Prostate gland (tissue), 2 donors: ENCODE measurements at regions not wholly inside any gene's neighbourhood (a gene's known extent, or its start where the extent isn't known, plus 50 kb on each side); places are given as distances from the start of the nearest gene placed in this dataset.

Source experiments
- POLR2A ChIP-seq: fragments of 450-650 bp; IDR thresholded peaks from one replicate; pipeline ENCODE4 v1.6.1; 2016; ENCODE audit warnings: antibody characterized with exemption, mild to moderate bottlenecking
- TF ChIP-seq, protein P1 (sequence below), 4 experiments: fragments of 200-600 bp in 2 of 4; fragments of 450-650 bp in 2 of 4; sonication (generic) in 2 of 4; IDR thresholded peaks; 1 replicate in 3 of 4; 2 replicates in 1 of 4; pipeline ENCODE4 v1.5.1; 2016 to 2019; ENCODE audit warnings: antibody characterized with exemption in 4 of 4, mild to moderate bottlenecking in 2 of 4, moderate library complexity in 2 of 4

DNA sequence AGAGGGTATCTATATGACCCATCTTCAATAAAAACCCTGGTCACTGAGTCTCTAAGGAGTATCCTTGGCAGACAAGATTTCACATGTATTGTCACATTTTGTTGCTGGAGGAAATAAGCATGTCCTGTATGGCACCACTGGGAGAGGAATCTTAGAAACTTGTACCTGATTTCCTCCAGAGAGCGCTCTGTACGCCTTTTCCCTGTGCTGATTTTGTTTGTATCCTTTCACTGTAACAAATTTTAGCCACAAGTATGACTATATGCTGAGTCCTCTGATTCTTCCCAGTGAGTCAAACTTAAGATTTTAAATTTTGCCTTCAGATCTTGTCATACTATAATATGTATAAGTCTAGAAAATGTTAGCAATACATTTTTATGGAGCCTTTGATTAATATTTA, 102.8 kb downstream of the ITIH6 start:
- TF ChIP-seq, protein P1, sequence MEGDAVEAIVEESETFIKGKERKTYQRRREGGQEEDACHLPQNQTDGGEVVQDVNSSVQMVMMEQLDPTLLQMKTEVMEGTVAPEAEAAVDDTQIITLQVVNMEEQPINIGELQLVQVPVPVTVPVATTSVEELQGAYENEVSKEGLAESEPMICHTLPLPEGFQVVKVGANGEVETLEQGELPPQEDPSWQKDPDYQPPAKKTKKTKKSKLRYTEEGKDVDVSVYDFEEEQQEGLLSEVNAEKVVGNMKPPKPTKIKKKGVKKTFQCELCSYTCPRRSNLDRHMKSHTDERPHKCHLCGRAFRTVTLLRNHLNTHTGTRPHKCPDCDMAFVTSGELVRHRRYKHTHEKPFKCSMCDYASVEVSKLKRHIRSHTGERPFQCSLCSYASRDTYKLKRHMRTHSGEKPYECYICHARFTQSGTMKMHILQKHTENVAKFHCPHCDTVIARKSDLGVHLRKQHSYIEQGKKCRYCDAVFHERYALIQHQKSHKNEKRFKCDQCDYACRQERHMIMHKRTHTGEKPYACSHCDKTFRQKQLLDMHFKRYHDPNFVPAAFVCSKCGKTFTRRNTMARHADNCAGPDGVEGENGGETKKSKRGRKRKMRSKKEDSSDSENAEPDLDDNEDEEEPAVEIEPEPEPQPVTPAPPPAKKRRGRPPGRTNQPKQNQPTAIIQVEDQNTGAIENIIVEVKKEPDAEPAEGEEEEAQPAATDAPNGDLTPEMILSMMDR (IDR thresholded peaks at IDR 0.05) = no peak
- no peak for TF ChIP-seq POLR2A
